Liver (tissue), 8 donors: ENCODE measurements at regions not wholly inside any gene's neighbourhood (a gene's known extent, or its start where the extent isn't known, plus 50 kb on each side); places are given as distances from the start of the nearest gene placed in this dataset.

Source experiments
- DNase-seq: peaks from one replicate; pipeline ENCODE4 v3.0.0-alpha.2; 2017; ENCODE audit warnings: low spot score
- H3K27ac ChIP-seq, 2 donors: one replicate each; pipeline ENCODE4 v1.7.0; 2013; ENCODE audit warnings: inconsistent platforms in 2 of 2, low read length in 2 of 2, control low read depth in 1 of 2, low read depth in 1 of 2, mild to moderate bottlenecking in 1 of 2
- H3K27me3 ChIP-seq, 4 donors: one replicate each; pipeline versions ENCODE4 v1.6.1 to v1.7.0; 2013; ENCODE audit warnings: low read length in 3 of 4, inconsistent platforms in 1 of 4, mild to moderate bottlenecking in 1 of 4, moderate library complexity in 1 of 4; ENCODE audit not compliant: control insufficient read depth in 4 of 4, insufficient read depth in 4 of 4
- H3K36me3 ChIP-seq, 4 donors: one replicate each; pipeline versions ENCODE4 v1.6.1 to v1.7.0; 2013; ENCODE audit warnings: low read length in 3 of 4, mild to moderate bottlenecking in 3 of 4, low read depth in 1 of 4, moderate library complexity in 1 of 4; ENCODE audit not compliant: control insufficient read depth in 4 of 4, insufficient read depth in 3 of 4
- H3K4me1 ChIP-seq, 4 donors: one replicate each; pipeline versions ENCODE4 v1.6.1 to v1.7.0; 2013; ENCODE audit warnings: low read length in 3 of 4, mild to moderate bottlenecking in 3 of 4, moderate library complexity in 1 of 4; ENCODE audit not compliant: control insufficient read depth in 4 of 4, insufficient read depth in 4 of 4
- H3K4me3 ChIP-seq, 3 donors: one replicate each; pipeline versions ENCODE4 v1.6.1 to v1.7.0; 2013; ENCODE audit warnings: low read length in 3 of 3, control low read depth in 1 of 3, low read depth in 1 of 3, mild to moderate bottlenecking in 1 of 3
- H3K9ac ChIP-seq, 2 donors: one replicate each; pipeline ENCODE4 v1.7.0; 2013; ENCODE audit warnings: low read length in 2 of 2, mild to moderate bottlenecking in 2 of 2, moderate library complexity in 2 of 2, control low read depth in 1 of 2, low read depth in 1 of 2
- H3K9me3 ChIP-seq, 4 donors: one replicate each; pipeline versions ENCODE4 v1.6.1 to v1.7.0; 2013; ENCODE audit warnings: low read length in 3 of 4; ENCODE audit not compliant: control insufficient read depth in 4 of 4
- EGR1 ChIP-seq, 2 donors: IDR thresholded peaks; 2 replicates each; pipeline ENCODE4 v1.6.1; 2016 to 2018; ENCODE audit warnings: antibody characterized with exemption in 2 of 2, low read depth in 2 of 2
- FOXA1 ChIP-seq: IDR thresholded peaks from 2 replicates; pipeline ENCODE4 v1.6.1; 2016; ENCODE audit warnings: antibody characterized with exemption
- FOXA2 ChIP-seq: IDR thresholded peaks from 2 replicates; pipeline ENCODE4 v1.6.1; 2016; ENCODE audit warnings: antibody characterized with exemption
- GABPA ChIP-seq, 2 donors: IDR thresholded peaks in 1 of 2; conservative IDR thresholded peaks in 1 of 2; 2 replicates each; pipeline ENCODE4 v1.6.1; 2016; ENCODE audit warnings: antibody characterized with exemption in 2 of 2, mild to moderate bottlenecking in 1 of 2, moderate library complexity in 1 of 2
- HNF4A ChIP-seq, 2 donors: conservative IDR thresholded peaks; 2 replicates each; pipeline ENCODE4 v1.6.1; 2016; ENCODE audit warnings: antibody characterized with exemption in 2 of 2, mild to moderate bottlenecking in 2 of 2
- HNF4G ChIP-seq: IDR thresholded peaks from 2 replicates; pipeline ENCODE4 v1.6.1; 2016; ENCODE audit warnings: antibody characterized with exemption
- JUND ChIP-seq, 2 donors: IDR thresholded peaks; 2 replicates each; pipeline ENCODE4 v1.6.1; 2016; ENCODE audit warnings: antibody characterized with exemption in 2 of 2
- NR2F2 ChIP-seq: IDR thresholded peaks from 2 replicates; pipeline ENCODE4 v1.6.1; 2016; ENCODE audit warnings: antibody characterized with exemption
- RAD21 ChIP-seq, 2 donors: IDR thresholded peaks; 2 replicates each; pipeline ENCODE4 v1.6.1; 2016; ENCODE audit warnings: antibody characterized with exemption in 2 of 2, mild to moderate bottlenecking in 2 of 2
- RXRA ChIP-seq, 2 donors: IDR thresholded peaks; 2 replicates each; pipeline ENCODE4 v1.6.1; 2017 to 2018; ENCODE audit warnings: antibody characterized with exemption in 2 of 2, mild to moderate bottlenecking in 1 of 2
- SP1 ChIP-seq: IDR thresholded peaks from 2 replicates; pipeline ENCODE4 v1.6.1; 2018; ENCODE audit warnings: antibody characterized with exemption, mild to moderate bottlenecking
- TAF1 ChIP-seq: conservative IDR thresholded peaks from 2 replicates; pipeline ENCODE4 v1.6.1; 2016; ENCODE audit warnings: antibody characterized with exemption, mild to moderate bottlenecking
- YY1 ChIP-seq: IDR thresholded peaks from 2 replicates; pipeline ENCODE4 v1.6.1; 2016; ENCODE audit warnings: antibody characterized with exemption, mild to moderate bottlenecking
- WGBS: extraction: QIAGEN DNeasy Blood & Tissue Kit; methylation state at CpG from one replicate; pipeline ENCODE4 v1.1.7; 2013; 5-methylcytosine and 5-hydroxymethylcytosine counted together
- TF ChIP-seq, protein P1 (sequence below): IDR thresholded peaks from 2 replicates; pipeline ENCODE4 v1.6.1; 2016; ENCODE audit warnings: antibody characterized with exemption
- TF ChIP-seq, protein P2 (sequence below): IDR thresholded peaks from 2 replicates; pipeline ENCODE4 v1.6.1; 2016; ENCODE audit warnings: antibody characterized with exemption
- TF ChIP-seq, protein P3 (sequence below): fragments of 150-350 bp; IDR thresholded peaks from 2 replicates; pipeline ENCODE4 v1.5.1; 2017; ENCODE audit warnings: improper control_type of control experiment, low read depth, low read length; ENCODE audit not compliant: missing input control
- TF ChIP-seq, protein P4 (sequence below): IDR thresholded peaks from 2 replicates; pipeline ENCODE4 v1.6.1; 2016; ENCODE audit warnings: antibody characterized with exemption
- TF ChIP-seq, protein P5 (sequence below): IDR thresholded peaks from 2 replicates; pipeline ENCODE4 v1.6.1; 2016; ENCODE audit warnings: antibody characterized with exemption, mild to moderate bottlenecking
- donor health status: healthy.
- donor health status: healthy.
- donor health status: healthy.
- donor health status: healthy.
- donor health status: healthy.

DNA sequence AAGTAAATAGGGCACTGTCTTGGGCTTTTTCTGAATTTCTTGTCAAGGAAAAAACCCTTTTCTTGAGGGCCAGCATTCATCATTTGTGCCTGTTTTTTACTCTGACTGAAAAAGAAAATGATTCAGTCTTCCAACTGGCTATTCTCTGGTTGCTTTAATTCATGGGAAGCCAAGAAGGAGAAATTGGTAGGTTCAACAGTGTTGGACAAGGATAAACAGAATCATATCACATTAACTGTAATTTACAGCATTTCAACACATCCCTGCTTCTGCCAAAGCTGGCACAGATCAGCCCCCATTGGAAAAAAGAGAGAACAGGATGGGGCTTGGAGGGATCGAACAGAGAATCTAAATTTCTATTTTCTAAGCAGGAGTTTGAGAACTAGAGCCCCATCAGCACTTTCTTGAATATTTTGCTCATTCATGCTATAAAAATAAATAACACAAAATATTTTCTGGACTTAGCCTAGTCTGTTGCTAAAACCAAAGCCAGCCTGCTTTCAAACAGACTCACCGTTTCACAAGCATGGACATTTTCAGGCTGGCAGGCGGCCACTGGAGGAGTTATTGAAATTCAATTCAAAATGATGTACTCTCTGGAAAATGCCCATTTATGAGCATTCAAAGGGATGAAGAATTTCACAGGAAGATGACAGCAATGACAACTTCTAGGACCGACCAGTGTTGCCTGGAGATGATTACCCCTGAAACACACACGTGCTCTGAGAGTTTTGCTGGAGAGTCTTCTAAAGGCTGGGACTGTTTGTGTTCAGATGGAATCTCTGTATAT lies 181.2 kb downstream of the WNT5A start:
- Histone ChIP-seq H3K27ac (no peak overlapping the region), H3K4me3 (no peak overlapping the region), H3K36me3 (no peaks in the 10 kb centered on the region), H3K9me3 (peaks cover 0 to 2% (median 0%) of the 10 kb centered on the region in 4 donors), H3K27me3 (peaks cover 0 to 5% (median 0%) of the 10 kb centered on the region in 4 donors), H3K9ac (no peak overlapping the region), H3K4me1 (no peaks in the 10 kb centered on the region)
- 75% methylated on average over 5 of the region's 5 CpGs for WGBS
- DNase-seq, result no peak
- TF ChIP-seq GABPA (IDR thresholded peaks at IDR 0.05 in 1 of 2, conservative IDR thresholded peaks at IDR 0.05 in 1 of 2) (no peak), FOXA2 (no peak), RAD21 (IDR thresholded peaks at IDR 0.05) (no peak), FOXA1 (no peak), RXRA (IDR thresholded peaks at IDR 0.05) (no peak), HNF4A (conservative IDR thresholded peaks at IDR 0.05) (no peak), TAF1 (no peak), HNF4G (no peak), NR2F2 (no peak), JUND (IDR thresholded peaks at IDR 0.05) (no peak), YY1 (no peak), SP1 (no peak), EGR1 (IDR thresholded peaks at IDR 0.05; ENCODE audit: low read depth in 2 of 2) (no peak)
- TF ChIP-seq, protein P1, sequence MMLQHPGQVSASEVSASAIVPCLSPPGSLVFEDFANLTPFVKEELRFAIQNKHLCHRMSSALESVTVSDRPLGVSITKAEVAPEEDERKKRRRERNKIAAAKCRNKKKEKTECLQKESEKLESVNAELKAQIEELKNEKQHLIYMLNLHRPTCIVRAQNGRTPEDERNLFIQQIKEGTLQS, result no peak
- TF ChIP-seq, protein P2, sequence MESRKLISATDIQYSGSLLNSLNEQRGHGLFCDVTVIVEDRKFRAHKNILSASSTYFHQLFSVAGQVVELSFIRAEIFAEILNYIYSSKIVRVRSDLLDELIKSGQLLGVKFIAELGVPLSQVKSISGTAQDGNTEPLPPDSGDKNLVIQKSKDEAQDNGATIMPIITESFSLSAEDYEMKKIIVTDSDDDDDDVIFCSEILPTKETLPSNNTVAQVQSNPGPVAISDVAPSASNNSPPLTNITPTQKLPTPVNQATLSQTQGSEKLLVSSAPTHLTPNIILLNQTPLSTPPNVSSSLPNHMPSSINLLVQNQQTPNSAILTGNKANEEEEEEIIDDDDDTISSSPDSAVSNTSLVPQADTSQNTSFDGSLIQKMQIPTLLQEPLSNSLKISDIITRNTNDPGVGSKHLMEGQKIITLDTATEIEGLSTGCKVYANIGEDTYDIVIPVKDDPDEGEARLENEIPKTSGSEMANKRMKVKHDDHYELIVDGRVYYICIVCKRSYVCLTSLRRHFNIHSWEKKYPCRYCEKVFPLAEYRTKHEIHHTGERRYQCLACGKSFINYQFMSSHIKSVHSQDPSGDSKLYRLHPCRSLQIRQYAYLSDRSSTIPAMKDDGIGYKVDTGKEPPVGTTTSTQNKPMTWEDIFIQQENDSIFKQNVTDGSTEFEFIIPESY, result no peak
- TF ChIP-seq, protein P3, sequence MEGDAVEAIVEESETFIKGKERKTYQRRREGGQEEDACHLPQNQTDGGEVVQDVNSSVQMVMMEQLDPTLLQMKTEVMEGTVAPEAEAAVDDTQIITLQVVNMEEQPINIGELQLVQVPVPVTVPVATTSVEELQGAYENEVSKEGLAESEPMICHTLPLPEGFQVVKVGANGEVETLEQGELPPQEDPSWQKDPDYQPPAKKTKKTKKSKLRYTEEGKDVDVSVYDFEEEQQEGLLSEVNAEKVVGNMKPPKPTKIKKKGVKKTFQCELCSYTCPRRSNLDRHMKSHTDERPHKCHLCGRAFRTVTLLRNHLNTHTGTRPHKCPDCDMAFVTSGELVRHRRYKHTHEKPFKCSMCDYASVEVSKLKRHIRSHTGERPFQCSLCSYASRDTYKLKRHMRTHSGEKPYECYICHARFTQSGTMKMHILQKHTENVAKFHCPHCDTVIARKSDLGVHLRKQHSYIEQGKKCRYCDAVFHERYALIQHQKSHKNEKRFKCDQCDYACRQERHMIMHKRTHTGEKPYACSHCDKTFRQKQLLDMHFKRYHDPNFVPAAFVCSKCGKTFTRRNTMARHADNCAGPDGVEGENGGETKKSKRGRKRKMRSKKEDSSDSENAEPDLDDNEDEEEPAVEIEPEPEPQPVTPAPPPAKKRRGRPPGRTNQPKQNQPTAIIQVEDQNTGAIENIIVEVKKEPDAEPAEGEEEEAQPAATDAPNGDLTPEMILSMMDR, result no peak
- TF ChIP-seq, protein P4, sequence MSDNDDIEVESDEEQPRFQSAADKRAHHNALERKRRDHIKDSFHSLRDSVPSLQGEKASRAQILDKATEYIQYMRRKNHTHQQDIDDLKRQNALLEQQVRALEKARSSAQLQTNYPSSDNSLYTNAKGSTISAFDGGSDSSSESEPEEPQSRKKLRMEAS, result no peak
- TF ChIP-seq, protein P5, sequence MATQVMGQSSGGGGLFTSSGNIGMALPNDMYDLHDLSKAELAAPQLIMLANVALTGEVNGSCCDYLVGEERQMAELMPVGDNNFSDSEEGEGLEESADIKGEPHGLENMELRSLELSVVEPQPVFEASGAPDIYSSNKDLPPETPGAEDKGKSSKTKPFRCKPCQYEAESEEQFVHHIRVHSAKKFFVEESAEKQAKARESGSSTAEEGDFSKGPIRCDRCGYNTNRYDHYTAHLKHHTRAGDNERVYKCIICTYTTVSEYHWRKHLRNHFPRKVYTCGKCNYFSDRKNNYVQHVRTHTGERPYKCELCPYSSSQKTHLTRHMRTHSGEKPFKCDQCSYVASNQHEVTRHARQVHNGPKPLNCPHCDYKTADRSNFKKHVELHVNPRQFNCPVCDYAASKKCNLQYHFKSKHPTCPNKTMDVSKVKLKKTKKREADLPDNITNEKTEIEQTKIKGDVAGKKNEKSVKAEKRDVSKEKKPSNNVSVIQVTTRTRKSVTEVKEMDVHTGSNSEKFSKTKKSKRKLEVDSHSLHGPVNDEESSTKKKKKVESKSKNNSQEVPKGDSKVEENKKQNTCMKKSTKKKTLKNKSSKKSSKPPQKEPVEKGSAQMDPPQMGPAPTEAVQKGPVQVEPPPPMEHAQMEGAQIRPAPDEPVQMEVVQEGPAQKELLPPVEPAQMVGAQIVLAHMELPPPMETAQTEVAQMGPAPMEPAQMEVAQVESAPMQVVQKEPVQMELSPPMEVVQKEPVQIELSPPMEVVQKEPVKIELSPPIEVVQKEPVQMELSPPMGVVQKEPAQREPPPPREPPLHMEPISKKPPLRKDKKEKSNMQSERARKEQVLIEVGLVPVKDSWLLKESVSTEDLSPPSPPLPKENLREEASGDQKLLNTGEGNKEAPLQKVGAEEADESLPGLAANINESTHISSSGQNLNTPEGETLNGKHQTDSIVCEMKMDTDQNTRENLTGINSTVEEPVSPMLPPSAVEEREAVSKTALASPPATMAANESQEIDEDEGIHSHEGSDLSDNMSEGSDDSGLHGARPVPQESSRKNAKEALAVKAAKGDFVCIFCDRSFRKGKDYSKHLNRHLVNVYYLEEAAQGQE, result no peak
